GM19324 (cell line): ENCODE measurements at regions not wholly inside any gene's neighbourhood (a gene's known extent, or its start where the extent isn't known, plus 50 kb on each side); places are given as distances from the start of the nearest gene placed in this dataset.
"Not testable (repeated sequence)": the region's sequence is repeated elsewhere in the genome, so short reads cannot be mapped to it uniquely, and the experiment has no call there.

ENCODE experiments used
- ATAC-seq: cut with Tn5 transposase; IDR thresholded peaks from one replicate; pipeline ENCODE4 v1.9.1; 2021; ENCODE audit warnings: mild to moderate bottlenecking, moderate library complexity; ENCODE audit not compliant: unreplicated experiment, low FRiP score

- ATAC-seq = no peak
Observed at GRCh38 chr11:97087419-97087818, 697.6 kb downstream of the JRKL start.

DNA sequence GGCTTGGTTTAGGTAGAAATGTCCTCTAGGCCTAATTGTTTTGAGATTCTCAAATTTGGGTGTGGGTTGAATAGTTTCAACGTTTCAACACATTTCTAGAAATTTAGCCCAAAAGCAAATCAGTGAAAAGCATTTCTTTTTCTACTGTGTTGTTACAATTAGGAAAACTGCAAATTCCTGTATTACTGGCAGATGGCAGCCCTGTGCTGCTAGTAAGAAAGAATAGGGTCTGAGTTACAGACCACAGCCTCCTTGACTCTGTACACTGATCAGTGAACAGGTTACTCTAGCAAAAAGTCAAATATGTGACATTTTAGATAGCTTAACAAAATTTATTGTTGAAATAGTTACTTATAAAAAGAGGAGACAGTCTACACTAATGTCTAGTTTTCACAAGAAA lies 703.0 kb downstream of the JRKL start:
- no peak for ATAC-seq

GRCh38 chr11:97102180-97102579 lies 712.4 kb downstream of the JRKL start:
- ATAC-seq = not testable (repeated sequence)

- no peak for ATAC-seq
Observed at GRCh38 chr11:97107604-97108003, 717.8 kb downstream of the JRKL start.

DNA sequence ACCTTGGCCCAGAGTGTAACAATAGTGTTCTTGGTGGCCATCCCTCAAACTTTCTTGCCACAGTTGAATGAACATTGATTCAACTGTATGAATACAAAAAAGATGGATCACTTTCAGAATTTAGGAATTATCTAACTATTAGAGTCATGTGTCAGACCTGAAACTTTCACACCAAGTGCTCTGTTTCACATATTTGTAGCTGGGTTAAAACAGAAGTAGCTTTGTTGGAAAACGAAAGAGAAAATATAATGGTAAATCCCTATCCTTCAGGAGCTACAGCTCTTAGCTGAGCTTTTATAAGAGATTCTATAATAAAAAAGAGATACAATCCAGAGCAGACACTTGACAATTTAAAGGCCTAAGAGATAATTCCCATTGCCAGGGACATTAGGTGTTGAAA lies 719.3 kb downstream of the JRKL start:
- ATAC-seq = no peak

DNA sequence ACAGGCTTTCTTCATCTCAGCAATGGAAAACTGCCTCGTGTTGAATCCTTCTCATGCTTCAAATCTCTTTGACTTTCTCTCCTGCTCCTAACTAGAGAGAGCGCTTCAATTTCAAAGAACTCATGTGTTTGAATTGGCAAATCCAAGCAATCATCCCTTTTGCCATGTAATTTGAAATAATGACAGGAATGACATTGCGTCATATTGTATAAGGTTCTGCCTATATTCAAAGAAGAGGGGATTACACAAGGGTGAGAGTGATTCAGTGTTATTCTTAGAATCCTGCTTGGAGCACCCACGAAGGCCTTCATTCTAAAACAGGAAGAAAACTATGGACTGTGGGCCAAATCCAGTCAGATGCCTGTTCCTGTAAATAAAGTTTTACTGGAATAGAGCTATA lies 720.6 kb downstream of the JRKL start:
- ATAC-seq = no peak

- ATAC-seq = no peak
Observed at GRCh38 chr11:97111559-97111958, 721.7 kb downstream of the JRKL start.

DNA sequence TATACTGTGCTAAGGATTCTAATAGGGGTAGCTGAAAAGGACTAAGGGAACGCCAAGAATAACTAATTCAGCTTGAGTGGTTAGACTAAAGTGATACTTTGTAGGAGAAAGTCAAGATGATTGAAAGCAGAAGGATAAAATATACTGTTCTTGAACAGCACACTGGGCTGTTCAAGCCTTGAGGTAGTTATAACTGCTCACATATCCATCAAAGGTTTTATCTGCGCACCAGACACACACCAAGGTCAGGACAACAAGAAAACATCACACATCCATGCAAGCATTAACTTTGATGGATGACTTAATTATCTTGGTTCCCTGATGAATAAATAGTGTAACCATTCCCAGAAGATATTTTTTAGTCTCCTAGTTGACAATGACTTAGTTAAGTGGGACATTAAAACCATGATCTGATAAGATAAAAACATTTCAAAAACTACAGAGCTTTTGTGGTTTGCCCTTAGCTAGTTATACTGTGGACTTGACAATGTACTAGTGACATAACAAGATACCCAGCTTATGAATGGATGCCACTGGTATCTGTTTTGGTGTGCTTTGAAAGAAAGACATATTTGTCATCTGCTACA lies 728.9 kb downstream of the JRKL start:
- ATAC-seq = no peak

DNA sequence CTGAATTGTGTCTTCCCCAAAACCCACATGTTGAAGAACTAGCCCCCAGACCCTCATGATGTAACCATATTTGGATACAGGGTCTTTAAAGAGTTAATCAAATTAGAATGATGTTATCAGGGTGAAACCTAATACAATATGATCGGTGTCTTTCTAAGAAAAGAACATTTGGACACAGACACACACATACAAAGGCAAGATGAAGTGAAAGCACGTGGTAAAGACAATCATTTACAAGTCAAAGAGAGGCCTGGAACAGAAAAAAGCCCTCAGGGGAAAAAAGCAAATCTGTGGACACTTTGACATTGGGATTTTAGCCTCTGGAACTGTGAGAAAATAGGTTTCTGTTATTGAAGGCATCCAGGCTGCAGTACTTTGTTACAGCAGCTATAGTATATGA lies 733.4 kb downstream of the JRKL start:
- no peak for ATAC-seq

DNA sequence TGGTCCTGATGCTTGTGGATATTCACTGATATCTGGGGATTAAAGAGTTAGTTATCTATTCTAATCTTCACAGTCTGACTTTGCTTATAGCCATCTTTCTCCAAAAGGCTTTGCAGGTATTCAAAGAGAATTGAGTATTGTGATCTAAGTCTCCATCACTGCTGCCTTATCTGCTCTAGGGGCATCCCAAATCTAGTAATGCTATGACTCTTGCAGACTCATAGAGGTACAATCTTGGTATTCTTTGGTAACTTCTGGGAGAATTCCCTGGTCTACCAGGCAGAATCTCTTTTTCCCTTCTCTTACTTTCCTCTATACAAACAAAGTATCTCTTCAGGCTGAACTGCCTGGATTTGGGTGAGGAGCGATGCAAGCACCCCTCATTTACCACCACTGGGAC lies 746.3 kb downstream of the JRKL start:
- ATAC-seq = no peak

- ATAC-seq = no peak
Observed at GRCh38 chr11:97140885-97141494, 751.2 kb downstream of the JRKL start.

GRCh38 chr11:97143463-97143862 lies 753.6 kb downstream of the JRKL start:
- ATAC-seq = no peak

DNA sequence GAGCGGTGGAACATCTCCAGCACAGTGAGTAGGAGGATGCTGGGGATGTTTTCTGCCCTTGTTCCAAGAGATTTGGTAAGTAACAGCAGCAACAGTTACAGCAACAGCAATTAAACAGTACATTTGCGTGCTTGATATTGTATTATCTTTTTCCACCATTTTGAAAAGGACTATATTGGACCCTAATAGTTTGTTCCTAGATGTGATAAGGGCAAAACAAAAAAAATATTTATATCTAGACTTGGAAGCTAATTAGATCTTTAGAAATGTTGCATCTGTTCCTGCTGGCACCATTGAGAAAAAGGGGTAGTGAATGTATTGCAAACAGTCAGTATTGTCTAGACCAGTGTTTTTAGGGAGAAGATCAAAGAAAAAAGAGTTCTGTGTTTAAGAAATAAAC lies 759.9 kb downstream of the JRKL start:
- no peak for ATAC-seq

GRCh38 chr11:97157221-97157740 lies 767.5 kb downstream of the JRKL start:
- no peak for ATAC-seq

DNA sequence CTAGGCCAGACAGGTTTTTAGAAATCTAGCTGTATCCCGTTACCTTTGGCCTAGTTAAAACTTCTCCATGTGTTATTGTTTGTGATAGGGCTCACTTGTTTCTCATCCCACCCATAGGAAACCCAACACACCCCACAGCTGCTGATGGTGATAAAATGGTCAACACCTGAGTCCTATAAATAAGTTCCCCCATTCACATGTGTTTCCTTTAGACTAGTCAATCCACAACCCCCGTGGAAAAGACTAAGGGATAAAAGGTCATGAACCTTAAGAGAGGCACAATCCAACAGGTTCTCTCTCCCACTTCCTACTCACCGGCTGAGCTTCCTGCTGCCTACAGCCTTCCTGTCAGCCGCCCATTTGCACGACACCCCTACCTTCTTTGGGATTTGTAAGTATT lies 768.4 kb downstream of the JRKL start:
- no peak for ATAC-seq

GRCh38 chr11:97163631-97164191 lies 773.9 kb downstream of the JRKL start:
- ATAC-seq = no peak

- no peak for ATAC-seq
Observed at GRCh38 chr11:97201743-97202612, 812.2 kb downstream of the JRKL start.

DNA sequence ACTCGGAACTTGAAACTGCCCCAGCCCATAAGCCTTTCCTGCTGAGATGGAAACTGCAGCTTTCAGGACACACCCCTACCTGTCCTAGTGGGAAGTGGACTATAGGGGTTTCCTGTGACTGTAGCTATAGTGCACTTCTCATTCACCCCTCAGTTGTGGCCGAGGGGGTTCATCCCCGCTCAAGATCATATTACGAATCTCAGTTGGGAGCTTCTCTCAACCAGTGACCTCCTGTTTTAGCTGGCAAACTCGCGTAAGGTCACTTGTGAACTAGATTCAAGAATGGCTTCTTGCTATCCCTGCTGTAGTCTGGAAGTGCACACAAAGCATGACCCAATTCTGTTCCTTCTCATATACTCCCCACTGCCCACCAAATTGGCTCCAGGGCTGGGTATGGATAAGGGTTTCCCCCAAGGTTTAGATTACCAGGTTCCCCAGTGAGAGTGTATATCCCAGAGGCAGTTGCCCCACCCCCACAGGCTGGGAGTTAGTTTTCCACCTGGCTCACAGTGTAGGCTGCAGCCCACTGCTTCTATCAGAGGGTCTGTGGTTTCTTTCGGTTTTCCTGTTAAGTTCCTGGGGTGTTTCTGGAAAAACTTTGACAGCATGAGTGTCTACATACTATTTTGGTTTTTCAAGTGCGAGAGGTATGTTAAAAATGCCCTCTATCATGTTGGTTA lies 812.9 kb downstream of the JRKL start:
- no peak for ATAC-seq

- ATAC-seq = no peak
Observed at GRCh38 chr11:97218011-97218410, 828.2 kb downstream of the JRKL start.

DNA sequence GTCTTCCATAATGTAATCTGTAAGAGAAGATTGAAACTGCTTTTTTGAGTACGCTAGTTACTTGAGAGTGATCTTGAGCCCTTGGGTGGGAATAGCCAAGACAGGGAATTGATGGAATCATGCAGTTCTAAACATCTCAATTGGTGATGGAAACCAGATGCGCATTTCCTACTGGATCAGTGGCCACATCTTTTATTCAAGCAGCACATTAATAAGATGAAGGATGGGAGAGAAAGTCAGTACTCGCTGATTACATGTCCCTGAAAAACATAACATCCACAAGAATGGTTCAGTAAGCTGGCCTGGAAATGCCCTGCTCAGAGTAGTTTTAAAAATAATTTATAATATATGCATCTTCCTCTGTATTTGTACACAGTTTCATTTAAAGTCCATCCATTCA lies 833.8 kb downstream of the JRKL start:
- no peak for ATAC-seq

DNA sequence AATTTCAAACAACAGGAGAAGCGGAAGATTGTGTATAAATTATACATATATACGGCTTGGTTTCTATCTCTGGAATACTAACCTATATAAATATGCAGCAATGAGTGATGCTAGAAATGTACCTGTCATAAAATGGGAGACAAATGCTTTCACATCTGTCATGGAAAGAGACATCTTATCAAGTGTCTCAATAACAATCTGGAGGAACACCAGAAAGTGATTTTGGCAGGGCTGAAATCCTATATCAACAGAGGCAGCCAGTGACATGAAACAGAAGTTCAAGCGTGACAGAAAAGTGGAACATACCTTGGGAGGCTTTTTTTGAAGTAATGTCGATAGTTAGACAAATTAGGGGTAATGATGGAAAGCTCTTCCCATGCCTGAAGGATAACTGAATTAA lies 834.6 kb downstream of the JRKL start:
- no peak for ATAC-seq
